ENCODE measurements at regions not wholly inside any gene's neighbourhood (a gene's known extent, or its start where the extent isn't known, plus 50 kb on each side); places are given as distances from the start of the nearest gene placed in this dataset.
"Not testable (repeated sequence)": the region's sequence is repeated elsewhere in the genome, so short reads cannot be mapped to it uniquely, and the experiment has no call there.

GRCh38 chr3:162338514-162338913 lies 841.9 kb downstream of the OTOL1 start:
- DNase-seq, result no peak

GRCh38 chr3:162348912-162349311 lies 852.3 kb downstream of the OTOL1 start:
- DNase-seq, result no peak

- no peak for DNase-seq
Observed at GRCh38 chr3:162353414-162353813, 856.8 kb downstream of the OTOL1 start.

GRCh38 chr3:162354356-162354755 lies 857.7 kb downstream of the OTOL1 start:
- DNase-seq, result no peak

GRCh38 chr3:162365066-162365719 lies 868.6 kb downstream of the OTOL1 start:
- no peak for DNase-seq

- DNase-seq, result no peak
Observed at GRCh38 chr3:162366166-162366766, 869.7 kb downstream of the OTOL1 start.

- DNase-seq, result no peak
Observed at GRCh38 chr3:162367429-162368260, 871.0 kb downstream of the OTOL1 start.

- DNase-seq, result no peak
Observed at GRCh38 chr3:162368417-162368816, 871.8 kb downstream of the OTOL1 start.

GRCh38 chr3:162369306-162369705 lies 872.7 kb downstream of the OTOL1 start:
- DNase-seq, result no peak

GRCh38 chr3:162370141-162370540 lies 873.5 kb downstream of the OTOL1 start:
- DNase-seq, result no peak

GRCh38 chr3:162376761-162377160 lies 880.2 kb downstream of the OTOL1 start:
- DNase-seq, result no peak

- no peak for DNase-seq
Observed at GRCh38 chr3:162377608-162378007, 881.0 kb downstream of the OTOL1 start.

GRCh38 chr3:162385387-162385786 lies 888.8 kb downstream of the OTOL1 start:
- no peak for DNase-seq

- no peak for DNase-seq
Observed at GRCh38 chr3:162390891-162391290, 894.3 kb downstream of the OTOL1 start.

- DNase-seq, result no peak
Observed at GRCh38 chr3:162391301-162391700, 894.7 kb downstream of the OTOL1 start.

GRCh38 chr3:162395496-162395895 lies 898.9 kb downstream of the OTOL1 start:
- no peak for DNase-seq

GRCh38 chr3:162398554-162398953 lies 901.9 kb downstream of the OTOL1 start:
- no peak for DNase-seq

- DNase-seq, result no peak
Observed at GRCh38 chr3:162400697-162401096, 904.1 kb downstream of the OTOL1 start.

GRCh38 chr3:162411556-162411955 lies 914.9 kb downstream of the OTOL1 start:
- not testable (repeated sequence) for DNase-seq

GRCh38 chr3:162421721-162422120 lies 925.1 kb downstream of the OTOL1 start:
- no peak for DNase-seq

GRCh38 chr3:162428192-162428591 lies 931.6 kb downstream of the OTOL1 start:
- no peak for DNase-seq

- no peak for DNase-seq
Observed at GRCh38 chr3:162435750-162436149, 939.1 kb downstream of the OTOL1 start.

- DNase-seq, result no peak
Observed at GRCh38 chr3:162436826-162437225, 940.2 kb downstream of the OTOL1 start.

- no peak for DNase-seq
Observed at GRCh38 chr3:162437480-162437879, 940.9 kb downstream of the OTOL1 start.
